ENCODE measurements at regions not wholly inside any gene's neighbourhood (a gene's known extent, or its start where the extent isn't known, plus 50 kb on each side); places are given as distances from the start of the nearest gene placed in this dataset.

DNA sequence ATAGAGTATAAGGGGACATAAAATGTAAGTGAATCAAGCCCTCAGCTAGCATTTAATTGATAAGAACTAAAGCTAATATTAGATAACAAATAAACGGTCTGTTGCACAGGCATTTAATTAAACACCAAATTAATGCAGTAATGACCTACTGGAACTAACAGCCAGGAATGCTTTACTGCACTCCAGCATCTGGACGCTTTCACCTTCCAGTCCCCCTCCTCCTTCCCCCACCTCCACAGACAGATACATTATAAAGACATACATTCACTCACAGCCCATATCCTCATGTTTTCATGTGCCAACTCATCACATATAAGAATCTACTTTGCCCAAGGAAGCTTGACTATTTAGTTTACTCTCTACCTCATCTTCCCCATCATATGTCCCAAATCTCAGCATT is 337.4 kb upstream of the PIK3C3 start:
- no peak for DNase-seq

DNA sequence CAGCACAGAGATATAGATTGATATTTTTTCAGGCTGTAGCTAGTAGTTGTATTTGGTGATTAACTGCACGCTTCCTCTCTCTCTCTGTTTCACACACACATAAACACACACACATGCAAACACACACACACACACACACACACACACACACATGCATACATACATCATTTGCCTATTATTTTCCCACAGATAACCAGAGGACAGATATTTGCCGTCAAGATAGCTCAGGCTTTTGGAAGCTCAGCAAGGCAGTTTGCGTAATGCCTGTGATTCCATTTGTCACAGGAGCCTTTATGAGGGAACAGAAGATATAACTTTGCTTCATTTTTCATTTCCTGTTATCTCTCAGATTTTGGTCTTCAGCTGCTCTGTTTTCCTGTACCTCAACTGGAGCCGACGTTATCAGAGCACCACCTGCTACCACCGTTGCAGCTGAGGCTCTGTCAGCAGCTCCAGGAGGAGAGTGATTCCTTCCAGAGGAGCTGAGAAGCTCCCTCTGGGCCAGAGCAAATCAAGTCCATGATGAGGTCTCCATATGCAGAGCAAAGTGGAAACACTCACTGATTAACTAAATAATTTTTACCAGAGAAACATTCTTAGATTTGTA is 341.9 kb upstream of the PIK3C3 start:
- DNase-seq, result no peak

DNA sequence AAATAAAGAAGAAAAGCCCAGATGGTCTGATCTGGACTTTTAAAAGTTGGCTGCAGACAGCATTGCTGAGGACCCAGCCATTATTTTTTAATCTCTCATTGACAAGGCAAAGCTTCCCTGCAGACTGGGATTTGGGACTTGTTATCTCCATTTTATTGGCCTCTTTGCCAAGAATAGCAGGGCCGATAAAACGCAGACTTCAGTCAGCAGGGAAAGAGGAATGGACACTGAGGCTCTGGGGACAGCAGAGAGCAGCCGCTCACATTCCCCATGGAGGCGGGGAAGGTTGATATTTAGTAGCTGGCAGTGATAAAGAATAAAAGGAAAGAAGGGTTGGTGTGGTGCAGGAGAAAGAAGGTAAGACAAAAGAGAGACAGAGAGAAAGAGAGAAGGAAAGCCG is 350.1 kb upstream of the PIK3C3 start:
- no peak for DNase-seq

- no peak for DNase-seq
Observed at GRCh38 chr18:41602034-41602433, 353.0 kb upstream of the PIK3C3 start.

GRCh38 chr18:41600693-41601391 is 354.2 kb upstream of the PIK3C3 start:
- DNase-seq, result no peak

DNA sequence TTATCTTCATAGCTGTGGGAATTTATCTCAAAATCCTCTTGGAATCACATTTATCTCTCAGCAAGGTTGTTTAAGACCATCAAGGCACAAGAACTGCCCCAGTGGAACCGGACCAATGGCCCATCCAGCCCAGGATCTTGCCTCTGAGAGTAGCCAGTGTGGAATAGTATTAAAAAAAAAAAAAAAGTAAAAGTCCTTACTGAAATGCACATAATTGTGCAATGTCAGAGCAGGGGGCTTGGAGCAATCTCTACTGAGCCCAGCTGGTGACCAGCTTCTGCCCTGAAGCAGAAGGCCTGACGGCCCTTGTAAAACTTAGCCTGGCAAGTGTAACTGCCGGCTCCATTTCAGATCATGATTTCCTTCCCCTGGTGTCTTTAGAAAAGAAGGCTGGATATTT is 355.6 kb upstream of the PIK3C3 start:
- no peak for DNase-seq

DNA sequence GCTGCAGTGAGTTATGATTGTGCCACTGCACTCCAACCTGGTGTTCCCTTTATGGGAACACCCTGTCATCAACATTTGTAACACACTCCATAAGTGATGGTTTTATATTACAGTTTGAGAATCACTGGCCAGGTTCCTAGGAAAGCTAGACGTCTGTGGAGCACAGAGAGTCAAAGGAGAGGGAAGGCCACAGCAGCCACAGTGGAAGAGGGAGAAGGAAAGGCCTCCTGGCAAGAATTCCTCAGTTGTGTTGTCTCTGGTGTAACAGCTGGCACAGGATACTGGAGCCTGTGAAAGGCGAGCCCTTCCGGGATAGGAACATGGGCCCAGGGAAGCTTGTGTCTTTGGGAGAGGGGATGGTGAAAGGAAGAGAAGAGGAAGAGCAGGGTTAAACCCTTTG is 360.5 kb upstream of the PIK3C3 start:
- no peak for DNase-seq

DNA sequence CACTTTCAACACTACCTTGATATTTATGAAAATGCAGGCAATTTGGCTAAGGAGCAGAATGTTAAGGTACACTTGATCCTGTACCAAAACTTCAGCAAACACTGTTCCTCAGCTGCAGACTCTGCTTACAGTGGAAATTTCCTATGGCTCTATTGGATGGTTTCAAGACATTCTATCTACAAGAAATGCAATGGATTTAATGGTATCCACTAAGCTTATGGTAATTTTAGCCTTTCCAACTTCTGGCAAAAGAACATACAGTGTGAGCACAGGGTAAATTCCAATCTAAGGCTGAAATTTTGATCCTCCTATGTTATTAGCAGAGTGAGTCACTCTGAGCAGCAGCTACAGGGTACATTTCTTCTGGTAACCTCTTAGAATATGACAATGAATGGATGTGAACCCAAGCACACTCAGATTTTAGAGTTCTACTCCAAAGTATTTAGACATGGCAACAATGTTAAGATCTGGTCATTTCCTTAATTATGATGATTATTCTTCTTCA is 361.8 kb upstream of the PIK3C3 start:
- no peak for DNase-seq

- DNase-seq, result no peak
Observed at GRCh38 chr18:41587976-41588375, 367.1 kb upstream of the PIK3C3 start.

DNA sequence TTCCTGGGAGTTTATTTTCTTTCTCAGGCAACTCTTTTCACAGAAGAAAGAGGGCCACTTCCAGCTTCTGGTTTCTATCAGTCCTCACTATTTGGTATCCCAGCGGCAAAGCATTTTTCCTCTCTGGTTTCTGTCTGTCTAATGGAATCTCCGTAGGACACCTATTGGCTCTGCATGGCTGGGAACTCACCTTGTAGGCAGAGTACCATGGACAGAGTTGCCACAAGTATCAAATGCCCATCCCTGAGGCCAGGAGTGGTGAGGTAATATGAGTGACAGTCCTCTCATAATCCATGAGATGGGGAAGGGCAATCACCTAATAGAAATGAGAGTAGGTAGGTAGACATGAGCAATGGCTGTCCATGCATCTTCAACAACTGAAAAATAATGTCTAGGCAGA is 369.5 kb upstream of the PIK3C3 start:
- no peak for DNase-seq

GRCh38 chr18:41579185-41579584 is 375.8 kb upstream of the PIK3C3 start:
- no peak for DNase-seq

DNA sequence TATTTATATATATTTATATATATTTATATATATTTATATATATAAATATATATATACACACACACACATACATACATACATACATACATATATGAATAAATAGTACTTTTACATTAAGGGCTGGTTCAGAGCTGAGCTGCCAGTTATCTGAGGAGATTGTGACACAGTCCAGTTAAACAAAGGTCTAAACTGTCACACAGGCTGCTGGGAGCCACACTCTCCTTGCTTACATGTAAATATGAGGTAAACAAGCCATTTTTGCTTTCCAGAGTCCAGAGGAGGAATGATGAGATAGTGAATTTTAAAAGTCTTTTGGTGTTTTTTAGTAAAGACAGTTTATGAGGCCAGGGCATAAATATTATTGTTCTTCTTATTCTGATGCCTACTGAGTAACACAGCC is 377.5 kb upstream of the PIK3C3 start:
- DNase-seq, result no peak

- DNase-seq, result no peak
Observed at GRCh38 chr18:41576643-41577042, 378.4 kb upstream of the PIK3C3 start.

GRCh38 chr18:41569867-41570266 is 385.2 kb upstream of the PIK3C3 start:
- no peak for DNase-seq

- no peak for DNase-seq
Observed at GRCh38 chr18:41561961-41562360, 393.1 kb upstream of the PIK3C3 start.

GRCh38 chr18:41558715-41559114 is 396.3 kb upstream of the PIK3C3 start:
- no peak for DNase-seq

DNA sequence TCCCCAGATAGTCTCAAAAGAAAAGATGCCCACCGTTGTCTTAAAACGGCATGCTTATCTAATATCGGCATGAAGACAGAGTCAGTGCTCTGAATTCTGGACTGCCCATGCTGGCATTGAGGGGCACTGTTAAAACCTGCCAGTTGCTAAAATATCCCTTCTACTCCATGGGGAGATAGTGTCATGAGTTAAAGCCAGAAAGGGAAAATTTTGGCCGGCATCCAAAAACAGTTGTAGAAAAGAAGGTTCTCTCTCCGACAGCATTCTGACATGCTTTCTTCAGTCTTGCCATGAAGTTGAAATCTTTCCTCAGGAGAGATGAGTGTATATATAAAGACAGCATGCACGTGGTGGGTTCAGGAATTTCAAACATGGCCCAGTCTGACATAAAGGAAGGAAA is 401.3 kb upstream of the PIK3C3 start:
- no peak for DNase-seq

- DNase-seq, result no peak
Observed at GRCh38 chr18:41548521-41549260, 406.3 kb upstream of the PIK3C3 start.

GRCh38 chr18:41545091-41545888 is 409.7 kb upstream of the PIK3C3 start:
- no peak for DNase-seq

DNA sequence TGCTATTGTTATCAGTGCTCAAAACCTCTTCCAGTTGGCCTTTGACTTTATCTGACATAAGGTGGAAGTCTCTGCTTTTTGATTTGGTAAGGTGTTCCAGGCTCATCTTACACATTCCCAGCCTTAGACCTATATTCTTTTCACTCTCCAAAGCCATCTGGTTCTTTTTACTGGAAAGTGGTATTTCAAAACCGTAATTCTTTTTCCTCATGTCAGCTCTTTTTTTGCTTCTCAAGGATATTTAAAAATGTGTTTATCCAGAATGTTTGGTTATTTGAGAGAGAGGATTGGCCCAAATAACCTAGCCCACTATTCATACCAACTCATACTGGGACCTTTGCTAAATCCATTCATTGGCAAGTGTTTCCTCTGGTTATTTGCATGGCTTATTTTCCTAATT is 411.2 kb upstream of the PIK3C3 start:
- no peak for DNase-seq

- no peak for DNase-seq
Observed at GRCh38 chr18:41540237-41540871, 414.7 kb upstream of the PIK3C3 start.

GRCh38 chr18:41538751-41539150 is 416.3 kb upstream of the PIK3C3 start:
- DNase-seq, result no peak

DNA sequence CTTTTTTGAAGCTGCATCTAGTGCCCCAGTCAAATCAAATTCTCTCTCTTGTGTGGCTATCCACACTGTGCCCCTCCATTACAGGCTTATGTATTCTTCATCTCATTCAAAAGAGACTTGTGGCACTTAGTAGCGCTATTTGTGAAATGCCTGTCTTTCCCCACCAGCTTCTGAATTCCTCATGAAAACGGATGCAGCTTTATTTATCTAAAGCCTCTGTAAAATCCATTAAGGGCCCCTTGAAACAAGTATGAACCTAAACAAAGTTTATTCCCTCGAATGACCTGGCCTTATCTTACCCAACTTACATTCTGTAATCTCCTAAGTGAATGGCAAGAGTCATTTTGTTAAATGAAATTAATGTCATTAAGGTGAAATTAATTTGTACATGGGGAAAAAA is 417.4 kb upstream of the PIK3C3 start:
- no peak for DNase-seq

All from NCI-H187 (cell line).